Subcutaneous abdominal adipose tissue (tissue), 5 donors: ENCODE measurements at regions not wholly inside any gene's neighbourhood (a gene's known extent, or its start where the extent isn't known, plus 50 kb on each side); places are given as distances from the start of the nearest gene placed in this dataset.

Source experiments
- H3K27ac ChIP-seq: one replicate; pipeline ENCODE4 v1.7.0; 2013; ENCODE audit warnings: low read depth, mild to moderate bottlenecking, inconsistent platforms, low read length, moderate library complexity
- H3K27me3 ChIP-seq, 5 donors: one replicate each; pipeline ENCODE4 v1.7.0; 2013; ENCODE audit warnings: low read length in 5 of 5, inconsistent platforms in 1 of 5; ENCODE audit not compliant: control insufficient read depth in 5 of 5, insufficient read depth in 4 of 5
- H3K36me3 ChIP-seq, 5 donors: one replicate each; pipeline ENCODE4 v1.7.0; 2013; ENCODE audit warnings: low read length in 5 of 5; ENCODE audit not compliant: control insufficient read depth in 5 of 5, insufficient read depth in 5 of 5
- H3K4me1 ChIP-seq, 5 donors: one replicate each; pipeline ENCODE4 v1.7.0; 2013; ENCODE audit warnings: low read length in 5 of 5, mild to moderate bottlenecking in 3 of 5, moderate library complexity in 1 of 5; ENCODE audit not compliant: control insufficient read depth in 5 of 5, insufficient read depth in 5 of 5
- H3K4me3 ChIP-seq, 5 donors: one replicate each; pipeline ENCODE4 v1.7.0; 2013; ENCODE audit warnings: low read length in 5 of 5, low read depth in 1 of 5
- H3K9ac ChIP-seq, 5 donors: one replicate each; pipeline ENCODE4 v1.7.0; 2013; ENCODE audit warnings: low read length in 5 of 5, mild to moderate bottlenecking in 4 of 5, moderate library complexity in 3 of 5
- H3K9me3 ChIP-seq, 5 donors: one replicate each; pipeline ENCODE4 v1.7.0; 2013; ENCODE audit warnings: low read length in 5 of 5; ENCODE audit not compliant: control insufficient read depth in 5 of 5
- donor health status: healthy.
- donor health status: healthy.
- donor health status: healthy.
- donor health status: healthy.
- donor health status: healthy.

GRCh38 chr5:143749581-143750205 is 62.3 kb upstream of the HMHB1 start:
- Histone ChIP-seq H3K27me3 (no peaks in the 10 kb centered on the region), H3K4me3 (no peak overlapping the region), H3K4me1 (no peaks in the 10 kb centered on the region), H3K27ac (no peak overlapping the region), H3K9me3 (no peaks in the 10 kb centered on the region), H3K9ac (no peak overlapping the region), H3K36me3 (no peaks in the 10 kb centered on the region)

GRCh38 chr5:143748516-143748915 is 63.4 kb upstream of the HMHB1 start:
- Histone ChIP-seq H3K27ac (no peak overlapping the region), H3K4me1 (no peaks in the 10 kb centered on the region), H3K9me3 (no peaks in the 10 kb centered on the region), H3K4me3 (no peak overlapping the region), H3K27me3 (no peaks in the 10 kb centered on the region), H3K9ac (no peak overlapping the region), H3K36me3 (no peaks in the 10 kb centered on the region)

- Histone ChIP-seq H3K9me3 (no peaks in the 10 kb centered on the region), H3K4me1 (no peaks in the 10 kb centered on the region), H3K9ac (no peak overlapping the region), H3K27ac (no peak overlapping the region), H3K27me3 (no peaks in the 10 kb centered on the region), H3K36me3 (no peaks in the 10 kb centered on the region), H3K4me3 (no peak overlapping the region)
Observed at GRCh38 chr5:143742951-143743350, 69.0 kb upstream of the HMHB1 start.

- H3K4me1 ChIP-seq = no peaks in the 10 kb centered on the region
- H3K9me3 ChIP-seq = no peaks in the 10 kb centered on the region
- no peak overlapping the region for H3K4me3 ChIP-seq
- no peaks in the 10 kb centered on the region for H3K27me3 ChIP-seq
- H3K9ac ChIP-seq = no peak overlapping the region
- H3K27ac ChIP-seq = no peak overlapping the region
- H3K36me3 ChIP-seq = no peaks in the 10 kb centered on the region
Observed at GRCh38 chr5:143741421-143741820, 70.5 kb upstream of the HMHB1 start.

- Histone ChIP-seq H3K4me1 (no peaks in the 10 kb centered on the region), H3K9ac (no peak overlapping the region), H3K9me3 (no peaks in the 10 kb centered on the region), H3K4me3 (no peak overlapping the region), H3K36me3 (no peaks in the 10 kb centered on the region), H3K27ac (no peak overlapping the region), H3K27me3 (no peaks in the 10 kb centered on the region)
Observed at GRCh38 chr5:143740956-143741355, 71.0 kb upstream of the HMHB1 start.

GRCh38 chr5:143739746-143740145 is 72.2 kb upstream of the HMHB1 start:
- H3K9me3 ChIP-seq = no peaks in the 10 kb centered on the region
- H3K27me3 ChIP-seq = no peaks in the 10 kb centered on the region
- no peak overlapping the region for H3K9ac ChIP-seq
- H3K27ac ChIP-seq = no peak overlapping the region
- no peak overlapping the region for H3K4me3 ChIP-seq
- H3K36me3 ChIP-seq = no peaks in the 10 kb centered on the region
- H3K4me1 ChIP-seq = no peaks in the 10 kb centered on the region

- H3K36me3 ChIP-seq = no peaks in the 10 kb centered on the region
- H3K9me3 ChIP-seq = no peaks in the 10 kb centered on the region
- no peaks in the 10 kb centered on the region for H3K27me3 ChIP-seq
- no peak overlapping the region for H3K9ac ChIP-seq
- H3K4me3 ChIP-seq = no peak overlapping the region
- H3K27ac ChIP-seq = no peak overlapping the region
- H3K4me1 ChIP-seq = no peaks in the 10 kb centered on the region
Observed at GRCh38 chr5:143738417-143739401, 73.3 kb upstream of the HMHB1 start.

- no peak overlapping the region for H3K9ac ChIP-seq
- H3K9me3 ChIP-seq = no peaks in the 10 kb centered on the region
- H3K4me3 ChIP-seq = no peak overlapping the region
- H3K27ac ChIP-seq = no peak overlapping the region
- no peaks in the 10 kb centered on the region for H3K27me3 ChIP-seq
- H3K4me1 ChIP-seq = no peaks in the 10 kb centered on the region
- H3K36me3 ChIP-seq = no peaks in the 10 kb centered on the region
Observed at GRCh38 chr5:143737062-143737461, 74.9 kb upstream of the HMHB1 start.

GRCh38 chr5:143734456-143734780 is 77.5 kb upstream of the HMHB1 start:
- no peaks in the 10 kb centered on the region for H3K4me1 ChIP-seq
- H3K4me3 ChIP-seq = no peak overlapping the region
- no peak overlapping the region for H3K27ac ChIP-seq
- H3K9ac ChIP-seq = no peak overlapping the region
- H3K36me3 ChIP-seq = no peaks in the 10 kb centered on the region
- H3K27me3 ChIP-seq = no peaks in the 10 kb centered on the region
- no peaks in the 10 kb centered on the region for H3K9me3 ChIP-seq

- no peak overlapping the region for H3K4me3 ChIP-seq
- no peaks in the 10 kb centered on the region for H3K36me3 ChIP-seq
- no peaks in the 10 kb centered on the region for H3K9me3 ChIP-seq
- no peak overlapping the region for H3K9ac ChIP-seq
- no peak overlapping the region for H3K27ac ChIP-seq
- no peaks in the 10 kb centered on the region for H3K4me1 ChIP-seq
- H3K27me3 ChIP-seq = no peaks in the 10 kb centered on the region
Observed at GRCh38 chr5:143733665-143734455, 78.1 kb upstream of the HMHB1 start.
